Progenitor cell of endocrine pancreas (in vitro differentiated cells): ENCODE measurements at regions not wholly inside any gene's neighbourhood (a gene's known extent, or its start where the extent isn't known, plus 50 kb on each side); places are given as distances from the start of the nearest gene placed in this dataset.

Source experiments
- DNase-seq: peaks from one replicate; pipeline ENCODE4 v3.0.0; 2021; ENCODE audit warnings: low spot score; ENCODE audit not compliant: unreplicated experiment
- H3K27ac Mint-ChIP-seq: 2 replicates; pipeline ENCODE4 v1.8.0; 2021; ENCODE audit warnings: mild to moderate bottlenecking, moderate library complexity, mixed read lengths
- H3K27me3 Mint-ChIP-seq: 2 replicates; pipeline ENCODE4 v1.8.0; 2021; ENCODE audit warnings: mixed read lengths
- H3K36me3 Mint-ChIP-seq: 2 replicates; pipeline ENCODE4 v1.8.0; 2022; ENCODE audit warnings: mixed read lengths; ENCODE audit not compliant: insufficient read depth
- H3K4me1 Mint-ChIP-seq: 2 replicates; pipeline ENCODE4 v1.8.0; 2021; ENCODE audit warnings: low read depth, mixed read lengths
- H3K4me3 Mint-ChIP-seq: 2 replicates; pipeline ENCODE4 v1.8.0; 2021; ENCODE audit warnings: low read depth, mild to moderate bottlenecking, moderate library complexity, mixed read lengths
- H3K9me3 Mint-ChIP-seq: 2 replicates; pipeline ENCODE4 v1.8.0; 2021; ENCODE audit warnings: low read depth, mixed read lengths
- CTCF ChIP-seq: fragments of 200-600 bp; sonication (generic); IDR thresholded peaks from one replicate; pipeline ENCODE4 v1.5.0; 2021; ENCODE audit warnings: antibody characterized with exemption, mild to moderate bottlenecking; ENCODE audit not compliant: unreplicated experiment

GRCh38 chr10:78947226-78947625, 121.5 kb upstream of the ZMIZ1 start:
- no peak for DNase-seq
- Mint-ChIP-seq H3K36me3 (no peaks in the 10 kb centered on the region), H3K27ac (no peak overlapping the region), H3K27me3 (peaks cover 19% of the 10 kb centered on the region), H3K4me1 (peaks cover 6% of the 10 kb centered on the region), H3K4me3 (no peak overlapping the region), H3K9me3 (peaks cover 4% of the 10 kb centered on the region)
- TF ChIP-seq CTCF = no peak

GRCh38 chr10:78947733-78948132, 121.0 kb upstream of the ZMIZ1 start:
- H3K4me3 Mint-ChIP-seq = no peak overlapping the region
- peaks cover 19% of the 10 kb centered on the region for H3K27me3 Mint-ChIP-seq
- H3K27ac Mint-ChIP-seq = no peak overlapping the region
- no peaks in the 10 kb centered on the region for H3K36me3 Mint-ChIP-seq
- peaks cover 6% of the 10 kb centered on the region for H3K4me1 Mint-ChIP-seq
- no peak for DNase-seq
- TF ChIP-seq CTCF = no peak
- H3K9me3 Mint-ChIP-seq = peaks cover 4% of the 10 kb centered on the region

GRCh38 chr10:78948621-78949030, 120.1 kb upstream of the ZMIZ1 start:
- Mint-ChIP-seq H3K27me3 (peaks cover 19% of the 10 kb centered on the region), H3K4me3 (no peak overlapping the region), H3K9me3 (no peaks in the 10 kb centered on the region), H3K36me3 (no peaks in the 10 kb centered on the region), H3K27ac (no peak overlapping the region), H3K4me1 (peaks cover 6% of the 10 kb centered on the region)
- no peak for TF ChIP-seq CTCF
- DNase-seq = no peak

GRCh38 chr10:78950656-78951587, 117.8 kb upstream of the ZMIZ1 start:
- Mint-ChIP-seq H3K4me1 (peaks cover 6% of the 10 kb centered on the region), H3K27me3 (peaks cover 7% of the 10 kb centered on the region), H3K4me3 (no peak overlapping the region), H3K9me3 (no peaks in the 10 kb centered on the region), H3K36me3 (no peaks in the 10 kb centered on the region), H3K27ac (no peak overlapping the region)
- no peak for TF ChIP-seq CTCF
- DNase-seq = no peak

GRCh38 chr10:78952030-78952429, 116.7 kb upstream of the ZMIZ1 start:
- Mint-ChIP-seq H3K27ac (peak overlapping the region; percentile 46), H3K27me3 (peaks cover 7% of the 10 kb centered on the region), H3K4me1 (peaks cover 8% of the 10 kb centered on the region), H3K9me3 (no peaks in the 10 kb centered on the region), H3K4me3 (no peak overlapping the region), H3K36me3 (no peaks in the 10 kb centered on the region)
- TF ChIP-seq CTCF = no peak
- no peak for DNase-seq
